GM19239 (cell line): ENCODE measurements at regions not wholly inside any gene's neighbourhood (a gene's known extent, or its start where the extent isn't known, plus 50 kb on each side); places are given as distances from the start of the nearest gene placed in this dataset.
"Not testable (repeated sequence)": the region's sequence is repeated elsewhere in the genome, so short reads cannot be mapped to it uniquely, and the experiment has no call there.

ENCODE experiments used
- DNase-seq: peaks from one replicate; pipeline ENCODE4 v3.0.0; 2011; ENCODE audit warnings: low spot score; ENCODE audit not compliant: insufficient read length
- FAIRE-seq: peaks from 2 replicates; lab custom pipeline; 2011; peaks lifted over from hg19 to GRCh38; lab: Jason Lieb, UNC

DNA sequence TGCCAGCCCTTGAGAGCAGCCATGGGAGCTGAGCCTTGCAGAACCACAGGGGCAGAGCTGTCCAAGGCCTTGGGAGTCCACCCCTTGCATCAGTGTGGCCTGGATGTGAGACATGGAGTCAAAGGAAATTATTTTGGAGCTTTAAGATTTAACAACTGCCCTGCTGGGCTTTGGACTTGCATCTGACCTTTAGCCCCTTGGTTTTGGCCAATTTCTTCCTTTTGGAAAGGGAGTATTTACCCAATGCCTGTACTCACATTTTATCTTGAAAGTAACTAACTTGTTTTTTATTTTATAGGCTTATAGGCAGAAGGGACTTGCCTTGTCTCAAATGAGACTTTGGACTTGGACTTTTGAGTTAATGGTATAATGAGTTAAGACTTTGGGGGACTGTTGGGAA is 92.7 kb downstream of the EHF start:
- not testable (repeated sequence) for FAIRE-seq, DNase-seq
